Upper lobe of right lung (tissue), 1 donor: ENCODE measurements at regions not wholly inside any gene's neighbourhood (a gene's known extent, or its start where the extent isn't known, plus 50 kb on each side); places are given as distances from the start of the nearest gene placed in this dataset.
A peak's percentile ranks its signal among the peaks of the same experiment; 100 is the strongest.

ENCODE experiments used
- ATAC-seq: fragments of 200-7000 bp; cut with Tn5 transposase; one replicate; pipeline ENCODE4 v1.9.1; 2020; ENCODE audit warnings: mild to moderate bottlenecking, moderate library complexity
- DNase-seq: peaks from one replicate; pipeline ENCODE4 v3.0.0-alpha.2; 2020
- H3K27ac ChIP-seq: fragments of 200-600 bp; one replicate; pipeline ENCODE4 v1.8.0; 2022
- H3K27me3 ChIP-seq: fragments of 200-600 bp; one replicate; pipeline ENCODE4 v1.8.0; 2022; ENCODE audit warnings: mild to moderate bottlenecking
- H3K36me3 ChIP-seq: fragments of 200-600 bp; one replicate; pipeline ENCODE4 v1.8.0; 2022
- H3K4me1 ChIP-seq: fragments of 200-600 bp; one replicate; pipeline ENCODE4 v1.8.0; 2022
- H3K4me3 ChIP-seq: fragments of 200-600 bp; one replicate; pipeline ENCODE4 v1.8.0; 2022; ENCODE audit warnings: mild to moderate bottlenecking
- H3K9me3 ChIP-seq: fragments of 200-600 bp; one replicate; pipeline ENCODE4 v1.8.0; 2022
- CTCF ChIP-seq: fragments of 200-600 bp; IDR thresholded peaks from one replicate; pipeline ENCODE4 v1.8.0; 2022; ENCODE audit warnings: antibody characterized with exemption
- intact Hi-C: fragments of 100-400 bp; cut with DNase I; formaldehyde crosslinking; loops from one replicate; pipeline ENCODE4 v1.11.0; 2022
- donor health status: DM: no; HTN: yes; CAD: no; lungs with severe emphysema.

GRCh38 chr2:238745997-238746396, 101.9 kb upstream of the TWIST2 start:
- H3K27me3 ChIP-seq, result no peaks in the 10 kb centered on the region
- no peak for TF ChIP-seq CTCF
- intact Hi-C loops, result no loop called here
- no peaks in the 10 kb centered on the region for H3K36me3 ChIP-seq
- no peaks in the 10 kb centered on the region for H3K9me3 ChIP-seq
- H3K4me3 ChIP-seq, result no peak overlapping the region
- DNase-seq, result no peak
- ATAC-seq, result no peak
- no peaks in the 10 kb centered on the region for H3K4me1 ChIP-seq
- H3K27ac ChIP-seq, result no peak overlapping the region

GRCh38 chr2:238747114-238747513, 100.8 kb upstream of the TWIST2 start:
- intact Hi-C loops, result no loop called here

GRCh38 chr2:238747557-238747956, 100.3 kb upstream of the TWIST2 start:
- H3K4me3 ChIP-seq, result no peak overlapping the region
- no peak for TF ChIP-seq CTCF
- intact Hi-C loops, result no loop called here

More at GRCh38 chr2:238747114-238747513, 100.8 kb upstream of the TWIST2 start:
- Histone ChIP-seq H3K27ac (no peak overlapping the region), H3K4me3 (no peak overlapping the region), H3K27me3 (no peaks in the 10 kb centered on the region), H3K9me3 (no peaks in the 10 kb centered on the region), H3K4me1 (no peaks in the 10 kb centered on the region), H3K36me3 (no peaks in the 10 kb centered on the region)
- no peak for ATAC-seq
- DNase-seq, result no peak
- TF ChIP-seq CTCF, result no peak

GRCh38 chr2:238750212-238750904, 97.5 kb upstream of the TWIST2 start:
- no peak overlapping the region for H3K4me3 ChIP-seq
- H3K36me3 ChIP-seq, result no peaks in the 10 kb centered on the region
- no peaks in the 10 kb centered on the region for H3K9me3 ChIP-seq
- intact Hi-C loops, result no loop called here
- DNase-seq, result no peak
- no peak for TF ChIP-seq CTCF
- no peak overlapping the region for H3K27ac ChIP-seq
- H3K4me1 ChIP-seq, result no peaks in the 10 kb centered on the region
- H3K27me3 ChIP-seq, result no peaks in the 10 kb centered on the region
- ATAC-seq, result no peak

More at GRCh38 chr2:238747557-238747956, 100.3 kb upstream of the TWIST2 start:
- no peaks in the 10 kb centered on the region for H3K36me3 ChIP-seq
- no peak for DNase-seq
- H3K27ac ChIP-seq, result no peak overlapping the region
- no peaks in the 10 kb centered on the region for H3K27me3 ChIP-seq
- H3K4me1 ChIP-seq, result no peaks in the 10 kb centered on the region
- ATAC-seq, result no peak
- no peaks in the 10 kb centered on the region for H3K9me3 ChIP-seq

GRCh38 chr2:238754259-238754658, 93.6 kb upstream of the TWIST2 start:
- H3K27me3 ChIP-seq, result no peaks in the 10 kb centered on the region
- DNase-seq (no peak), ATAC-seq (peak; percentile 47)
- intact Hi-C loops, result no loop called here
- H3K4me1 ChIP-seq, result no peaks in the 10 kb centered on the region
- no peak for TF ChIP-seq CTCF
- no peaks in the 10 kb centered on the region for H3K36me3 ChIP-seq
- H3K9me3 ChIP-seq, result no peaks in the 10 kb centered on the region
- no peak overlapping the region for H3K27ac ChIP-seq
- H3K4me3 ChIP-seq, result no peak overlapping the region

GRCh38 chr2:238761868-238762267, 86.0 kb upstream of the TWIST2 start:
- peak; percentile 57 for ATAC-seq
- Histone ChIP-seq H3K27ac (no peak overlapping the region), H3K4me3 (no peak overlapping the region), H3K9me3 (no peaks in the 10 kb centered on the region), H3K27me3 (no peaks in the 10 kb centered on the region), H3K36me3 (no peaks in the 10 kb centered on the region), H3K4me1 (no peaks in the 10 kb centered on the region)
- intact Hi-C loops, result no loop called here
- no peak for TF ChIP-seq CTCF
- no peak for DNase-seq
